ENCODE measurements at regions not wholly inside any gene's neighbourhood (a gene's known extent, or its start where the extent isn't known, plus 50 kb on each side); places are given as distances from the start of the nearest gene placed in this dataset.

DNA sequence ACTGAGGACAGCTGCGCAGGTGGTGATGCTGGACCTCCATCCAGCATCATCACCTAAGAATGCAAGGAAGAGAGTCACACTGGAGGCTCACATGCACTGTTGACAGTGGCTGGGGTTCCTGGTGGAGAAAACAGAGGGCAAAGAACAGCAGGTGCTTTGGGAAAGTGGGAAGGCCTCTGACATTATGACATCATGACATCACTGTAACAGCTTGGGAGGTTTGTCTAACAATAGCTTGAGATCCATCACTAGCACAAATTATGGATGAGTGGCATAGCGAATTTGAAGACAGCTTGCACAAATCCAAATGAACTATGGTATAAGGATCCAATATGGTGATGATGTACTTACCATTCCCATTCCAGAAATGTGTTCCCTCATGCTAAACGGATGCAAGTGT is 226.5 kb upstream of the MPHOSPH6 start:
- TF ChIP-seq SIN3A (IDR thresholded peaks at IDR 0.05; ENCODE audit: borderline replicate concordance, insufficient read depth, low read depth, low read length) (no peak), TCF7L2 (IDR thresholded peaks at IDR 0.05; ENCODE audit: low read depth, low read length) (no peak), POLR2AphosphoS5 (IDR thresholded peaks at IDR 0.05; ENCODE audit: low read depth, low read length) (no peak)
- TF ChIP-seq, protein P1, sequence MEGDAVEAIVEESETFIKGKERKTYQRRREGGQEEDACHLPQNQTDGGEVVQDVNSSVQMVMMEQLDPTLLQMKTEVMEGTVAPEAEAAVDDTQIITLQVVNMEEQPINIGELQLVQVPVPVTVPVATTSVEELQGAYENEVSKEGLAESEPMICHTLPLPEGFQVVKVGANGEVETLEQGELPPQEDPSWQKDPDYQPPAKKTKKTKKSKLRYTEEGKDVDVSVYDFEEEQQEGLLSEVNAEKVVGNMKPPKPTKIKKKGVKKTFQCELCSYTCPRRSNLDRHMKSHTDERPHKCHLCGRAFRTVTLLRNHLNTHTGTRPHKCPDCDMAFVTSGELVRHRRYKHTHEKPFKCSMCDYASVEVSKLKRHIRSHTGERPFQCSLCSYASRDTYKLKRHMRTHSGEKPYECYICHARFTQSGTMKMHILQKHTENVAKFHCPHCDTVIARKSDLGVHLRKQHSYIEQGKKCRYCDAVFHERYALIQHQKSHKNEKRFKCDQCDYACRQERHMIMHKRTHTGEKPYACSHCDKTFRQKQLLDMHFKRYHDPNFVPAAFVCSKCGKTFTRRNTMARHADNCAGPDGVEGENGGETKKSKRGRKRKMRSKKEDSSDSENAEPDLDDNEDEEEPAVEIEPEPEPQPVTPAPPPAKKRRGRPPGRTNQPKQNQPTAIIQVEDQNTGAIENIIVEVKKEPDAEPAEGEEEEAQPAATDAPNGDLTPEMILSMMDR (IDR thresholded peaks at IDR 0.05) = no peak
- TF ChIP-seq, protein P2, sequence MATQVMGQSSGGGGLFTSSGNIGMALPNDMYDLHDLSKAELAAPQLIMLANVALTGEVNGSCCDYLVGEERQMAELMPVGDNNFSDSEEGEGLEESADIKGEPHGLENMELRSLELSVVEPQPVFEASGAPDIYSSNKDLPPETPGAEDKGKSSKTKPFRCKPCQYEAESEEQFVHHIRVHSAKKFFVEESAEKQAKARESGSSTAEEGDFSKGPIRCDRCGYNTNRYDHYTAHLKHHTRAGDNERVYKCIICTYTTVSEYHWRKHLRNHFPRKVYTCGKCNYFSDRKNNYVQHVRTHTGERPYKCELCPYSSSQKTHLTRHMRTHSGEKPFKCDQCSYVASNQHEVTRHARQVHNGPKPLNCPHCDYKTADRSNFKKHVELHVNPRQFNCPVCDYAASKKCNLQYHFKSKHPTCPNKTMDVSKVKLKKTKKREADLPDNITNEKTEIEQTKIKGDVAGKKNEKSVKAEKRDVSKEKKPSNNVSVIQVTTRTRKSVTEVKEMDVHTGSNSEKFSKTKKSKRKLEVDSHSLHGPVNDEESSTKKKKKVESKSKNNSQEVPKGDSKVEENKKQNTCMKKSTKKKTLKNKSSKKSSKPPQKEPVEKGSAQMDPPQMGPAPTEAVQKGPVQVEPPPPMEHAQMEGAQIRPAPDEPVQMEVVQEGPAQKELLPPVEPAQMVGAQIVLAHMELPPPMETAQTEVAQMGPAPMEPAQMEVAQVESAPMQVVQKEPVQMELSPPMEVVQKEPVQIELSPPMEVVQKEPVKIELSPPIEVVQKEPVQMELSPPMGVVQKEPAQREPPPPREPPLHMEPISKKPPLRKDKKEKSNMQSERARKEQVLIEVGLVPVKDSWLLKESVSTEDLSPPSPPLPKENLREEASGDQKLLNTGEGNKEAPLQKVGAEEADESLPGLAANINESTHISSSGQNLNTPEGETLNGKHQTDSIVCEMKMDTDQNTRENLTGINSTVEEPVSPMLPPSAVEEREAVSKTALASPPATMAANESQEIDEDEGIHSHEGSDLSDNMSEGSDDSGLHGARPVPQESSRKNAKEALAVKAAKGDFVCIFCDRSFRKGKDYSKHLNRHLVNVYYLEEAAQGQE (IDR thresholded peaks at IDR 0.05; ENCODE audit: insufficient read depth in 1 of 2, low read depth in 2 of 2, low read length in 1 of 2) = no peak
- Histone ChIP-seq H3K27ac (ENCODE audit: low read length) (no peak overlapping the region), H3K27me3 (ENCODE audit: control insufficient read depth, insufficient read depth, low read length) (no peaks in the 10 kb centered on the region), H3K36me3 (ENCODE audit: control insufficient read depth, insufficient read depth, low read length) (no peaks in the 10 kb centered on the region; the same call in 1 of the 2 replicates), H3K9me3 (ENCODE audit: control insufficient read depth, insufficient read depth, low read depth, low read length) (no peaks in the 10 kb centered on the region), H3K4me3 (ENCODE audit: low read depth in 2 of 2, low read length in 2 of 2) (no peak overlapping the region), H3K4me1 (ENCODE audit: control insufficient read depth, insufficient read depth, low read length) (no peaks in the 10 kb centered on the region)
- in situ Hi-C loops (cut with HindIII; ENCODE audit: low pct_unique_long_range_greater_than_20kb, low sequenced_read_pairs) (no loop called here), intact Hi-C loops (cut with micrococcal nuclease; ENCODE audit: unreplicated experiment) (no loop called here)
- ATAC-seq (no peak), DNase-seq (ENCODE audit: low read depth, low spot score) (no peak)
- ChIA-PET POLR2A (no interaction called here), CTCF (no interaction called here)
- no TSS peak for BruUV-seq (replicated peaks)

DNA sequence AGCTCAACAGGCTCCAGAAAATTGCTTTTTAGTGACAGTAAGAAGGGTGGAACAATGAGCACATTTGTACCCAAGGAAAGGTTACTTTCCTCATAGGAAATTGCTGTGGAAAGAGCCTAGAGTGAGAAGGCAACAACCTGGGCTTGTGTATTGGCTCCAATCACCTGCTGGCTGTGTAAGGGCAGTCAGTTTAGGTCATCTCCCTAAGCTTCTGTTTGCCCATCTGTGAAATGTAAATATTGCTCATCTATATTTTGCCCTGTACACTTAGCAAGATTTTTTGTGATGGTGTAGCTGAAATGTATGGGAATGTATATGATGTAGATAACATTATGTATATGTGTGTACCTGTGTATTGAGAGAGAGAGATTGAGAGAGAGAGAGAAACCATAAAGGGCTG is 225.2 kb upstream of the MPHOSPH6 start:
- Histone ChIP-seq H3K27me3 (ENCODE audit: control insufficient read depth, insufficient read depth, low read length) (no peaks in the 10 kb centered on the region; the same call in 1 of the 2 replicates), H3K4me1 (ENCODE audit: control insufficient read depth, insufficient read depth, low read length) (no peaks in the 10 kb centered on the region), H3K4me3 (ENCODE audit: low read depth in 2 of 2, low read length in 2 of 2) (no peak overlapping the region), H3K27ac (ENCODE audit: low read length) (no peak overlapping the region), H3K36me3 (ENCODE audit: control insufficient read depth, insufficient read depth, low read length) (no peaks in the 10 kb centered on the region; the same call in 1 of the 2 replicates), H3K9me3 (ENCODE audit: control insufficient read depth, insufficient read depth, low read depth, low read length) (no peaks in the 10 kb centered on the region)
- TF ChIP-seq, protein P2 (IDR thresholded peaks at IDR 0.05; ENCODE audit: insufficient read depth in 1 of 2, low read depth in 2 of 2, low read length in 1 of 2) = no peak
- no peak for TF ChIP-seq TCF7L2 (IDR thresholded peaks at IDR 0.05; ENCODE audit: low read depth, low read length)
- TF ChIP-seq, protein P1 (IDR thresholded peaks at IDR 0.05) = no peak
- no peak for TF ChIP-seq SIN3A (IDR thresholded peaks at IDR 0.05; ENCODE audit: borderline replicate concordance, insufficient read depth, low read depth, low read length)
- TF ChIP-seq POLR2AphosphoS5 (IDR thresholded peaks at IDR 0.05; ENCODE audit: low read depth, low read length) = no peak
- intact Hi-C loops (cut with micrococcal nuclease; ENCODE audit: unreplicated experiment) (no loop called here), in situ Hi-C loops (cut with HindIII; ENCODE audit: low pct_unique_long_range_greater_than_20kb, low sequenced_read_pairs) (no loop called here)
- ChIA-PET POLR2A (interaction anchor here (0.6 kb wide), 1 partner anchor 98 kb away, joined by 3 read pairs; no protein-coding TSS in a partner anchor), CTCF (interaction anchor here (0.6 kb wide), 1 partner anchor 527 kb away, joined by 5 read pairs; no protein-coding TSS in a partner anchor)
- BruUV-seq (replicated peaks) = no TSS peak
- DNase-seq (ENCODE audit: low read depth, low spot score) (no peak), ATAC-seq (no peak)
